ENCODE measurements at regions not wholly inside any gene's neighbourhood (a gene's known extent, or its start where the extent isn't known, plus 50 kb on each side); places are given as distances from the start of the nearest gene placed in this dataset.

DNA sequence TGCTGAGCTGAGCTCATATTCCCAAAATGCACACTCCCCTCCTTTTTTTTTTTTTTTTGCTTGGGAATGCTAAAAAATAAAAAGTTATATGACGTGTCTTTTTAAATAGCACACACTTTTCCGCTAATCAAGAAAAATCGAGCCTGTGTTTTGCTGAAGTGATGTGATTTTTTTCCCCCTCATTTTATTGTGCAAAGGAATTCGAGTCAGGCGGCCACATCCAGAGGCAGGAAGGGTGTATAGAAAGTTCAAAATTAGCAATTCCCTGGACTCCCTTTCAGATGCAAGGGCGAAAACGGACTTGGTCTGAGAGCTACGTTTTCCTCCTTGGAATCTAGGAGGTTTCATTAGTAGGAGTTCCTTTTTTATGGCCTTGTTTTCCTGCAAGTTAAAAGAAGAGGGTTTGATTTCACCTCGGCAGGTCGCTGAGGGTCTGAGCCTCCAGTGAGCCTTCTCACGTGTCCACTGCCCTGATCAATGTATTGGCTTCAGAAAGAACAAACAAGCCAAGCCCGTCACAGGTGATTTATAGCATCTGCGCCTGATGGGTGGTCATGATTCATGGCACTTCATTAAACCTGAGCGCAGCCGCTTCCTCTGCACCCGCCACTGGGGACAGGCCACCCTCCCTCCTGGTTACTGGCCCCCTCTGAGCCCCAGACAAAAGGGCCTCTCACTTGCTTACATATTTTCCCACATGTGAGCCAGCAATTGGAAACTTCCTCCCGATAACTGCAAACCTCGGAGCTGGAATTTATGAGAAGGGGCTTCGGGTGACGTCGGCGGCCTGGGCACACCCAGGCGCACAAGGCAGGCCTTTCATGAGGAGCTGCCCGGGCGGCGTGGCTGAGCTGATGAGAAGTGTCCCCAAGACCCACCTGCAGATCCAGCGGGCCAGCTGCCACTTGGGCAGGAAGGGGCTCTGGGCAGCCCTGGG lies 64.4 kb upstream of the LINC01488 start:
- TF ChIP-seq EZH2 (IDR thresholded peaks at IDR 0.05) (no peak), EZH2phosphoT487 (IDR thresholded peaks at IDR 0.05) (no peak)
- TF ChIP-seq, protein P1, sequence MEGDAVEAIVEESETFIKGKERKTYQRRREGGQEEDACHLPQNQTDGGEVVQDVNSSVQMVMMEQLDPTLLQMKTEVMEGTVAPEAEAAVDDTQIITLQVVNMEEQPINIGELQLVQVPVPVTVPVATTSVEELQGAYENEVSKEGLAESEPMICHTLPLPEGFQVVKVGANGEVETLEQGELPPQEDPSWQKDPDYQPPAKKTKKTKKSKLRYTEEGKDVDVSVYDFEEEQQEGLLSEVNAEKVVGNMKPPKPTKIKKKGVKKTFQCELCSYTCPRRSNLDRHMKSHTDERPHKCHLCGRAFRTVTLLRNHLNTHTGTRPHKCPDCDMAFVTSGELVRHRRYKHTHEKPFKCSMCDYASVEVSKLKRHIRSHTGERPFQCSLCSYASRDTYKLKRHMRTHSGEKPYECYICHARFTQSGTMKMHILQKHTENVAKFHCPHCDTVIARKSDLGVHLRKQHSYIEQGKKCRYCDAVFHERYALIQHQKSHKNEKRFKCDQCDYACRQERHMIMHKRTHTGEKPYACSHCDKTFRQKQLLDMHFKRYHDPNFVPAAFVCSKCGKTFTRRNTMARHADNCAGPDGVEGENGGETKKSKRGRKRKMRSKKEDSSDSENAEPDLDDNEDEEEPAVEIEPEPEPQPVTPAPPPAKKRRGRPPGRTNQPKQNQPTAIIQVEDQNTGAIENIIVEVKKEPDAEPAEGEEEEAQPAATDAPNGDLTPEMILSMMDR (IDR thresholded peaks at IDR 0.05) = no peak
